HL-60 (cell line): ENCODE measurements at regions not wholly inside any gene's neighbourhood (a gene's known extent, or its start where the extent isn't known, plus 50 kb on each side); places are given as distances from the start of the nearest gene placed in this dataset.

Source experiments
- DNase-seq, 2 experiments: peaks; one replicate each; pipeline ENCODE4 v3.0.0-alpha.2; 2010 to 2020; ENCODE audit warnings: low read depth in 1 of 2, low spot score in 1 of 2
- H3K27ac ChIP-seq: fragments of 250-450 bp; sonication (Bioruptor Pico); replicated peaks from 2 replicates; pipeline ENCODE4 v1.5.1; 2020; ENCODE audit warnings: mild to moderate bottlenecking, moderate library complexity
- H3K27me3 ChIP-seq: fragments of 250-450 bp; sonication (Bioruptor Pico); 2 replicates; pipeline ENCODE4 v1.5.1; 2021; ENCODE audit warnings: mild to moderate bottlenecking, moderate library complexity; ENCODE audit not compliant: insufficient read depth, poor library complexity, severe bottlenecking
- H3K4me3 ChIP-seq: replicated peaks from 2 replicates; pipeline ENCODE4 v1.5.1; 2011; ENCODE audit warnings: mild to moderate bottlenecking, control low read depth, low read length; ENCODE audit not compliant: insufficient read depth
- GABPA ChIP-seq: IDR thresholded peaks from 2 replicates; pipeline ENCODE4 v1.6.1; 2012; ENCODE audit warnings: low read depth
- POLR2AphosphoS5 ChIP-seq: IDR thresholded peaks from 2 replicates; pipeline ENCODE4 v1.6.1; 2012; ENCODE audit warnings: low read depth
- REST ChIP-seq: IDR thresholded peaks from 2 replicates; pipeline ENCODE4 v1.6.1; 2012; ENCODE audit warnings: low read depth; ENCODE audit not compliant: insufficient replicate concordance
- SPI1 ChIP-seq: IDR thresholded peaks from 2 replicates; pipeline ENCODE4 v1.6.1; 2012; ENCODE audit warnings: low read depth, mild to moderate bottlenecking, borderline replicate concordance
- TF ChIP-seq, protein P1 (sequence below): IDR thresholded peaks from one replicate; pipeline ENCODE4 v1.5.1; 2011; ENCODE audit warnings: low read length, control low read depth, inconsistent platforms; ENCODE audit not compliant: insufficient read depth

DNA sequence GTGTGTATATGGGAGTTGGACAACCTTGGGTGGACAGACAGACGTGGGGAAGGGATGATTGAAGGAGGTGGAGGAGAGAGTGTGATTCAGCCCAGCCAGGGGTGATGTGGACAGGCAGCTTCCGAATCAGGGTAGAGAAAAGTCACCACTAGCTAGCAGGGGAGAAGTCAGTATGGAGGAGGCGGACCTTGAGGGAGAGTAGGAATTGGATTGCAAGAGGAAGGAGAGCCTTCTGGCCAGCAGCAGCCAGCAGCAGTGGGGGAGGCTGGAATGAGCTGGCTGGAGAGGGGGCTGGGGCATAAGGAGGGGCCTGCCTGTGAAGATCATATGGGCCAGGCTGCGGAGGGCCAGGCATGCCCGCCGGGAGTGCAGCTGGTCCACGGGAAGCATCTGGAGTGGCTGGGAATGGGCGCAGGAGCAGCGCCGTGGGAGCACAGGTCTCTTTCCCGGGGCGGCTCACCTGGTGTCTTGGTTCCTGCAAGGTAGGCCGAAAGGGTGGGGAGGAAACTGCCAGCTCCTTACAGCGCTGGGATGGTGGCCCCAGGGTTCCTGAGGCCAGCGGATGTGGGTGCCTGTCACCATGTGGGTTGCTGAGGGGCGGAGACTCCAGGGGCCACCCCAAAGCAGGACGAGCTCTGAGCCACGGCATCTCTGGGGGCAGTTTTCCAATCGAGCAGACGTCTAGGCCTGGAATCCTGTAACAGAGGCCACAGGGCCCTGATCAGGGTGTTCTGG is 235.3 kb downstream of the SEC14L1 start:
- no peak overlapping the region for H3K4me3 ChIP-seq
- no peak overlapping the region for H3K27ac ChIP-seq
- H3K27me3 ChIP-seq: no peaks in the 10 kb centered on the region
- DNase-seq: no peak
- TF ChIP-seq GABPA (no peak), SPI1 (no peak), POLR2AphosphoS5 (no peak), REST (no peak)
- TF ChIP-seq, protein P1, sequence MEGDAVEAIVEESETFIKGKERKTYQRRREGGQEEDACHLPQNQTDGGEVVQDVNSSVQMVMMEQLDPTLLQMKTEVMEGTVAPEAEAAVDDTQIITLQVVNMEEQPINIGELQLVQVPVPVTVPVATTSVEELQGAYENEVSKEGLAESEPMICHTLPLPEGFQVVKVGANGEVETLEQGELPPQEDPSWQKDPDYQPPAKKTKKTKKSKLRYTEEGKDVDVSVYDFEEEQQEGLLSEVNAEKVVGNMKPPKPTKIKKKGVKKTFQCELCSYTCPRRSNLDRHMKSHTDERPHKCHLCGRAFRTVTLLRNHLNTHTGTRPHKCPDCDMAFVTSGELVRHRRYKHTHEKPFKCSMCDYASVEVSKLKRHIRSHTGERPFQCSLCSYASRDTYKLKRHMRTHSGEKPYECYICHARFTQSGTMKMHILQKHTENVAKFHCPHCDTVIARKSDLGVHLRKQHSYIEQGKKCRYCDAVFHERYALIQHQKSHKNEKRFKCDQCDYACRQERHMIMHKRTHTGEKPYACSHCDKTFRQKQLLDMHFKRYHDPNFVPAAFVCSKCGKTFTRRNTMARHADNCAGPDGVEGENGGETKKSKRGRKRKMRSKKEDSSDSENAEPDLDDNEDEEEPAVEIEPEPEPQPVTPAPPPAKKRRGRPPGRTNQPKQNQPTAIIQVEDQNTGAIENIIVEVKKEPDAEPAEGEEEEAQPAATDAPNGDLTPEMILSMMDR: no peak

DNA sequence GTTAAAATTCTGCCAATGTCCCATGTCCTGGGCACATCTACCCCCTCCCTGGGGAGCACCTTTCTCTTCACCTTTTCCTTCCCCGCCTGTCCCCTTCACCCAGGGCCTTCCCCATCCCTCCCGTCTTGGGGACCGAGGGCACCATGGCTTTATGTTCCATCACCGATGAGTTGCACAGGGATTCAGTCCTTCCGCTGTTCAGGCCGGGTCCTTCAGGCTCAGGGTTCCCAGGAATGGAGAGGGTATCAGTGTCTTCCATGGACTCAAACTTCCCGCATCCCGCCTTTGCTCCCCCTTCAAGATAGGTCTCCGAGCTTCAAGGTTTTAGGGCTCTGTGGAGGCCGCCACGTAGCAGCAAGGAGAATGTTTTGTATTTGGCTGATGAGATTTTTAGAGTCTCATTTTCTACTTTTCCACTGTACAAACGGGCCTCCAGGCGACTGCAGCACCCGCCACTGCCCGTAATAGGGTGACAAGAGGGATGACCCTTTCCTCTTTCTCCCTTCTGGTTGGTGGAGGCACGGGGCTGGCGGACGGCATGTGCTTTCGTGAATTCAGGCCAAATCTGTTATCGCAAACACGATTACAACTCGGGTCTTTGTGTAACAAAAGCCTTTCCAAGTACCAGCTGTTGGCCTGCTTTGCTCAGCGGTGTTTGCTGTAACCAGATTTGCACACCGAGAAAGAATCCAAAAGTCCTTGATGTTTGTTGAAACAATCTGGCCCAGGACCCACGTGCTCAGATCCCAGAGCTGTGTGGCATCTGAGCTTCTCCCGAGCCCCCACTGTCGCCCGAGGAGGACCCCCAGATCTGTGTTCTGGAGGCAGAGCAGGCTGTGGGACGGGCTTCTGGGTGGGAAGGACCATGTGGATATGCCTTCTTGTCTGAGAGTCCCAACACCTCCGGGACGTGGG is 236.3 kb downstream of the SEC14L1 start:
- no peak overlapping the region for H3K4me3 ChIP-seq
- DNase-seq: no peak
- TF ChIP-seq POLR2AphosphoS5 (no peak), SPI1 (no peak), GABPA (no peak), REST (no peak)
- TF ChIP-seq, protein P1: no peak
- H3K27ac ChIP-seq: no peak overlapping the region
- H3K27me3 ChIP-seq: no peaks in the 10 kb centered on the region

GRCh38 chr17:77377710-77378235 is 237.0 kb downstream of the SEC14L1 start:
- no peak for DNase-seq
- no peak overlapping the region for H3K27ac ChIP-seq
- TF ChIP-seq, protein P1: no peak
- TF ChIP-seq REST (no peak), SPI1 (no peak), GABPA (no peak), POLR2AphosphoS5 (no peak)
- H3K4me3 ChIP-seq: no peak overlapping the region
- H3K27me3 ChIP-seq: no peaks in the 10 kb centered on the region
